Ovary (tissue), 3 donors: ENCODE measurements at regions not wholly inside any gene's neighbourhood (a gene's known extent, or its start where the extent isn't known, plus 50 kb on each side); places are given as distances from the start of the nearest gene placed in this dataset.

ENCODE experiments used
- EP300 ChIP-seq: sonication (generic); formaldehyde crosslinking; IDR thresholded peaks from one replicate; pipeline ENCODE4 v1.6.1; 2017; ENCODE audit warnings: antibody characterized with exemption
- POLR2A ChIP-seq: fragments of 450-650 bp; IDR thresholded peaks from one replicate; pipeline ENCODE4 v1.6.1; 2017; ENCODE audit warnings: antibody characterized with exemption, mild to moderate bottlenecking, moderate library complexity
- TF ChIP-seq, protein P1 (sequence below), 3 donors: fragments of 450-650 bp in 2 of 3; fragments of 200-600 bp in 1 of 3; IDR thresholded peaks; one replicate each; pipeline versions ENCODE4 v1.5.1 to v1.8.0; 2016 to 2022; ENCODE audit warnings: antibody characterized with exemption in 3 of 3, mild to moderate bottlenecking in 1 of 3
- donor health status: DM: no; HTN: no; CAD: no.

DNA sequence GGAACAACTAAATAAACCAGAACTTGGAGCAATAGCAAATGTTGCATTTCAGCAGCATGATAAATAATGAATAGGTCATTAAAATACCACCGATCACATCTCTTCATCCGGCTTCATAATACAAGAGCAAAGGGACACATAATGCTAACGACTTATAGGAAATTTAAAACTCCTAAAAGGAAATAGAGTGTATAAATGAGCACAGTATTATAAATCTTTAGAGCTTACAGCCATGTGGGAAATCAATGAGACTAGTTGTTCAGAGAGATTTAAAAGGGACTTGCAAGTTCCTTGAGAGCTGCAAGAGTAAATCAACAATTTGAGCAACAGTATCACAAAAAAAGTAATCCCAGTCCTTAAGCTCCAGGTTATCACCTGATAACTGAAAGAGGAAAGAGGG, 677.0 kb downstream of the PLOD2 start:
- no peak for TF ChIP-seq EP300
- TF ChIP-seq, protein P1, sequence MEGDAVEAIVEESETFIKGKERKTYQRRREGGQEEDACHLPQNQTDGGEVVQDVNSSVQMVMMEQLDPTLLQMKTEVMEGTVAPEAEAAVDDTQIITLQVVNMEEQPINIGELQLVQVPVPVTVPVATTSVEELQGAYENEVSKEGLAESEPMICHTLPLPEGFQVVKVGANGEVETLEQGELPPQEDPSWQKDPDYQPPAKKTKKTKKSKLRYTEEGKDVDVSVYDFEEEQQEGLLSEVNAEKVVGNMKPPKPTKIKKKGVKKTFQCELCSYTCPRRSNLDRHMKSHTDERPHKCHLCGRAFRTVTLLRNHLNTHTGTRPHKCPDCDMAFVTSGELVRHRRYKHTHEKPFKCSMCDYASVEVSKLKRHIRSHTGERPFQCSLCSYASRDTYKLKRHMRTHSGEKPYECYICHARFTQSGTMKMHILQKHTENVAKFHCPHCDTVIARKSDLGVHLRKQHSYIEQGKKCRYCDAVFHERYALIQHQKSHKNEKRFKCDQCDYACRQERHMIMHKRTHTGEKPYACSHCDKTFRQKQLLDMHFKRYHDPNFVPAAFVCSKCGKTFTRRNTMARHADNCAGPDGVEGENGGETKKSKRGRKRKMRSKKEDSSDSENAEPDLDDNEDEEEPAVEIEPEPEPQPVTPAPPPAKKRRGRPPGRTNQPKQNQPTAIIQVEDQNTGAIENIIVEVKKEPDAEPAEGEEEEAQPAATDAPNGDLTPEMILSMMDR (IDR thresholded peaks at IDR 0.05) = no peak
- TF ChIP-seq POLR2A = no peak
